GM23338 (cell line): ENCODE measurements at regions not wholly inside any gene's neighbourhood (a gene's known extent, or its start where the extent isn't known, plus 50 kb on each side); places are given as distances from the start of the nearest gene placed in this dataset.

ENCODE experiments used
- CREB1 ChIP-seq: fragments of 250-450 bp; sonication (Bioruptor Pico); IDR thresholded peaks from 2 replicates; pipeline ENCODE4 v1.5.0; 2020; ENCODE audit warnings: low read depth, mild to moderate bottlenecking, moderate library complexity
- CTCF ChIP-seq, 2 experiments: fragments of 200-600 bp in 1 of 2; sonication (generic) in 1 of 2; conservative IDR thresholded peaks; 2 replicates each; pipeline versions ENCODE4 v1.5.1 to v1.6.1; 2016 to 2017; ENCODE audit warnings: antibody characterized with exemption in 2 of 2, low read depth in 2 of 2, mild to moderate bottlenecking in 2 of 2, moderate library complexity in 1 of 2
- EZH2 ChIP-seq: fragments of 200-600 bp; sonication (generic); IDR thresholded peaks from one replicate; pipeline ENCODE4 v1.8.0; 2017; ENCODE audit warnings: antibody characterized with exemption, mild to moderate bottlenecking, low read depth; ENCODE audit not compliant: unreplicated experiment
- EZH2phosphoT487 ChIP-seq: fragments of 200-600 bp; sonication (generic); IDR thresholded peaks from one replicate; pipeline ENCODE4 v1.8.1; 2018; ENCODE audit warnings: antibody characterized with exemption; ENCODE audit not compliant: unreplicated experiment
- JUNB ChIP-seq: IDR thresholded peaks from one replicate; pipeline ENCODE4 v1.6.1; 2016; ENCODE audit warnings: antibody characterized with exemption; ENCODE audit not compliant: unreplicated experiment
- NANOG ChIP-seq: IDR thresholded peaks from 2 replicates; pipeline ENCODE4 v1.6.1; 2016; ENCODE audit warnings: antibody characterized with exemption, borderline replicate concordance
- POLR2AphosphoS5 ChIP-seq: IDR thresholded peaks from 2 replicates; pipeline ENCODE4 v1.6.1; 2016; ENCODE audit warnings: antibody characterized with exemption, low read depth
- REST ChIP-seq: IDR thresholded peaks from one replicate; pipeline ENCODE4 v1.6.1; 2018; ENCODE audit warnings: antibody characterized with exemption; ENCODE audit not compliant: unreplicated experiment
- STAT1 ChIP-seq: IDR thresholded peaks from one replicate; pipeline ENCODE4 v1.6.1; 2016; ENCODE audit warnings: antibody characterized with exemption; ENCODE audit not compliant: unreplicated experiment
- TF ChIP-seq, protein P1 (sequence below): fragments of 250-450 bp; sonication (Bioruptor Pico); IDR thresholded peaks from 2 replicates; pipeline ENCODE4 v1.5.0; 2020; ENCODE audit warnings: mild to moderate bottlenecking, moderate library complexity

DNA sequence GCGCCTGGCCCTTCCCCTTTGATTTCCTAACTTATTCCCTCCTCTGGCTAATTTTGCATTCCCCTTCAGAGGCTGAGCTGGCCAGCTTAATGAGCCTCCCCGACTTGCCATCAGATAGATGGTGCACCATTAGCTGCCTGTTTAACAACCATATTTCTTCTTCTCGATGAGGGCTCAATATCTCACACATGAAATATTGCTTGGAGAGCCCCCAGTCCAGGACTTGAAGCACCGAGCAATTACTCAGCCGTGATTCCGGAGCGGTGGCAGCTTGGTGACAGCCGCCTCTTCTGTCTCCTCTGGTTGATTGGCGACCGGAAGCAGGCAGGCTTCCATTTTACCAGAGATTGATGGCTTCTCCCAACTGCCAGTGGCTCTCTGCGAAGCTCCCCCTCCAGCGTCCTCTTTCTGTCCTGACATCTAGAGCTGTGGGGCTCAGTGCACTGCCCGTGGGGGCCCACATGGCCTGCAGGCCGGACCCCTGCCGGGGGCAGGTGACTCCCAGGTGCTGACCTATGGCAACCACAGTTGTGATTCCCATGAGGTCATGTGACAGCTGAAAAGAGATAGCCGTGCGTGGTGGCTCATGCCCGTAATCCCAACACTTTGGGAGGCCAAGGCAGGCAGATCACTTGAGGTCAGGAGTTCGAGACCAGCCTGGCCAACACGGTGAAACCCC lies 133.7 kb upstream of the SEC14L1 start:
- no peak for TF ChIP-seq POLR2AphosphoS5
- no peak for TF ChIP-seq CTCF (conservative IDR thresholded peaks at IDR 0.05; ENCODE audit: low read depth in 2 of 2)
- no peak for TF ChIP-seq EZH2
- TF ChIP-seq, protein P1, sequence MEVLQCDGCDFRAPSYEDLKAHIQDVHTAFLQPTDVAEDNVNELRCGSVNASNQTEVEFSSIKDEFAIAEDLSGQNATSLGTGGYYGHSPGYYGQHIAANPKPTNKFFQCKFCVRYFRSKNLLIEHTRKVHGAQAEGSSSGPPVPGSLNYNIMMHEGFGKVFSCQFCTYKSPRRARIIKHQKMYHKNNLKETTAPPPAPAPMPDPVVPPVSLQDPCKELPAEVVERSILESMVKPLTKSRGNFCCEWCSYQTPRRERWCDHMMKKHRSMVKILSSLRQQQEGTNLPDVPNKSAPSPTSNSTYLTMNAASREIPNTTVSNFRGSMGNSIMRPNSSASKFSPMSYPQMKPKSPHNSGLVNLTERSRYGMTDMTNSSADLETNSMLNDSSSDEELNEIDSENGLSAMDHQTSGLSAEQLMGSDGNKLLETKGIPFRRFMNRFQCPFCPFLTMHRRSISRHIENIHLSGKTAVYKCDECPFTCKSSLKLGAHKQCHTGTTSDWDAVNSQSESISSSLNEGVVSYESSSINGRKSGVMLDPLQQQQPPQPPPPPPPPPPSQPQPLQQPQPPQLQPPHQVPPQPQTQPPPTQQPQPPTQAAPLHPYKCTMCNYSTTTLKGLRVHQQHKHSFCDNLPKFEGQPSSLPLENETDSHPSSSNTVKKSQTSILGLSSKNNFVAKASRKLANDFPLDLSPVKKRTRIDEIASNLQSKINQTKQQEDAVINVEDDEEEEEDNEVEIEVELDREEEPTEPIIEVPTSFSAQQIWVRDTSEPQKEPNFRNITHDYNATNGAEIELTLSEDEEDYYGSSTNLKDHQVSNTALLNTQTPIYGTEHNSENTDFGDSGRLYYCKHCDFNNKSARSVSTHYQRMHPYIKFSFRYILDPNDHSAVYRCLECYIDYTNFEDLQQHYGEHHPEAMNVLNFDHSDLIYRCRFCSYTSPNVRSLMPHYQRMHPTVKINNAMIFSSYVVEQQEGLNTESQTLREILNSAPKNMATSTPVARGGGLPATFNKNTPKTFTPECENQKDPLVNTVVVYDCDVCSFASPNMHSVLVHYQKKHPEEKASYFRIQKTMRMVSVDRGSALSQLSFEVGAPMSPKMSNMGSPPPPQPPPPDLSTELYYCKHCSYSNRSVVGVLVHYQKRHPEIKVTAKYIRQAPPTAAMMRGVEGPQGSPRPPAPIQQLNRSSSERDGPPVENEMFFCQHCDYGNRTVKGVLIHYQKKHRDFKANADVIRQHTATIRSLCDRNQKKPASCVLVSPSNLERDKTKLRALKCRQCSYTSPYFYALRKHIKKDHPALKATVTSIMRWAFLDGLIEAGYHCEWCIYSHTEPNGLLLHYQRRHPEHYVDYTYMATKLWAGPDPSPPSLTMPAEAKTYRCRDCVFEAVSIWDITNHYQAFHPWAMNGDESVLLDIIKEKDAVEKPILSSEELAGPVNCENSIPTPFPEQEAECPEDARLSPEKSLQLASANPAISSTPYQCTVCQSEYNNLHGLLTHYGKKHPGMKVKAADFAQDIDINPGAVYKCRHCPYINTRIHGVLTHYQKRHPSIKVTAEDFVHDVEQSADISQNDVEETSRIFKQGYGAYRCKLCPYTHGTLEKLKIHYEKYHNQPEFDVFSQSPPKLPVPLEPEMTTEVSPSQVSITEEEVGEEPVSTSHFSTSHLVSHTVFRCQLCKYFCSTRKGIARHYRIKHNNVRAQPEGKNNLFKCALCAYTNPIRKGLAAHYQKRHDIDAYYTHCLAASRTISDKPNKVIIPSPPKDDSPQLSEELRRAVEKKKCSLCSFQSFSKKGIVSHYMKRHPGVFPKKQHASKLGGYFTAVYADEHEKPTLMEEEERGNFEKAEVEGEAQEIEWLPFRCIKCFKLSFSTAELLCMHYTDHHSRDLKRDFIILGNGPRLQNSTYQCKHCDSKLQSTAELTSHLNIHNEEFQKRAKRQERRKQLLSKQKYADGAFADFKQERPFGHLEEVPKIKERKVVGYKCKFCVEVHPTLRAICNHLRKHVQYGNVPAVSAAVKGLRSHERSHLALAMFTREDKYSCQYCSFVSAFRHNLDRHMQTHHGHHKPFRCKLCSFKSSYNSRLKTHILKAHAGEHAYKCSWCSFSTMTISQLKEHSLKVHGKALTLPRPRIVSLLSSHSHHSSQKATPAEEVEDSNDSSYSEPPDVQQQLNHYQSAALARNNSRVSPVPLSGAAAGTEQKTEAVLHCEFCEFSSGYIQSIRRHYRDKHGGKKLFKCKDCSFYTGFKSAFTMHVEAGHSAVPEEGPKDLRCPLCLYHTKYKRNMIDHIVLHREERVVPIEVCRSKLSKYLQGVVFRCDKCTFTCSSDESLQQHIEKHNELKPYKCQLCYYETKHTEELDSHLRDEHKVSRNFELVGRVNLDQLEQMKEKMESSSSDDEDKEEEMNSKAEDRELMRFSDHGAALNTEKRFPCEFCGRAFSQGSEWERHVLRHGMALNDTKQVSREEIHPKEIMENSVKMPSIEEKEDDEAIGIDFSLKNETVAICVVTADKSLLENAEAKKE (CRISPR knock-in tag) = no peak
- no peak for TF ChIP-seq JUNB
- no peak for TF ChIP-seq EZH2phosphoT487
- no peak for TF ChIP-seq REST
- no peak for TF ChIP-seq STAT1
- no peak for TF ChIP-seq CREB1 (CRISPR knock-in tag)
- TF ChIP-seq NANOG = no peak
